OCI-LY7 (cell line): ENCODE measurements at regions not wholly inside any gene's neighbourhood (a gene's known extent, or its start where the extent isn't known, plus 50 kb on each side); places are given as distances from the start of the nearest gene placed in this dataset.

Source experiments
- CTCF ChIP-seq: fragments of 200-600 bp; sonication (generic); conservative IDR thresholded peaks from 2 replicates; pipeline ENCODE4 v1.5.1; 2014; ENCODE audit warnings: mild to moderate bottlenecking, antibody characterized with exemption, low read length, moderate library complexity, mixed read lengths
- EZH2phosphoT487 ChIP-seq: fragments of 200-600 bp; sonication (generic); IDR thresholded peaks from 2 replicates; pipeline ENCODE4 v1.6.1; 2018; ENCODE audit warnings: low read depth, borderline replicate concordance, mild to moderate bottlenecking, mixed run types, antibody characterized with exemption, low read length, moderate library complexity, mixed read lengths

GRCh38 chrY:8820032-8820431, 517.2 kb upstream of the TSPY4 start:
- TF ChIP-seq CTCF (no peak), EZH2phosphoT487 (no peak)
